Ishikawa (cell line): ENCODE measurements at regions not wholly inside any gene's neighbourhood (a gene's known extent, or its start where the extent isn't known, plus 50 kb on each side); places are given as distances from the start of the nearest gene placed in this dataset.

ENCODE experiments used
- CEBPB ChIP-seq: IDR thresholded peaks from 2 replicates; pipeline ENCODE4 v1.6.1; 2012
- CREB1 ChIP-seq: IDR thresholded peaks from 2 replicates; pipeline ENCODE4 v1.6.1; 2012; ENCODE audit warnings: low read depth
- EGR1 ChIP-seq: IDR thresholded peaks from 2 replicates; pipeline ENCODE4 v1.6.1; 2012
- EP300 ChIP-seq: IDR thresholded peaks from 2 replicates; pipeline ENCODE4 v1.6.1; 2012; ENCODE audit warnings: borderline replicate concordance
- RAD21 ChIP-seq: IDR thresholded peaks from 2 replicates; pipeline ENCODE4 v1.6.1; 2012; ENCODE audit warnings: low read depth
- TAF1 ChIP-seq: IDR thresholded peaks from 2 replicates; pipeline ENCODE4 v1.6.1; 2012; ENCODE audit warnings: low read depth, mild to moderate bottlenecking
- TCF12 ChIP-seq: IDR thresholded peaks from 2 replicates; pipeline ENCODE4 v1.6.1; 2012; ENCODE audit warnings: low read depth
- USF1 ChIP-seq: IDR thresholded peaks from 2 replicates; pipeline ENCODE4 v1.6.1; 2012
- TF ChIP-seq, protein P1 (sequence below): IDR thresholded peaks from 2 replicates; pipeline ENCODE4 v1.6.1; 2012; ENCODE audit warnings: low read depth, mild to moderate bottlenecking
- TF ChIP-seq, protein P2 (sequence below): IDR thresholded peaks from 2 replicates; pipeline ENCODE4 v1.6.1; 2012

DNA sequence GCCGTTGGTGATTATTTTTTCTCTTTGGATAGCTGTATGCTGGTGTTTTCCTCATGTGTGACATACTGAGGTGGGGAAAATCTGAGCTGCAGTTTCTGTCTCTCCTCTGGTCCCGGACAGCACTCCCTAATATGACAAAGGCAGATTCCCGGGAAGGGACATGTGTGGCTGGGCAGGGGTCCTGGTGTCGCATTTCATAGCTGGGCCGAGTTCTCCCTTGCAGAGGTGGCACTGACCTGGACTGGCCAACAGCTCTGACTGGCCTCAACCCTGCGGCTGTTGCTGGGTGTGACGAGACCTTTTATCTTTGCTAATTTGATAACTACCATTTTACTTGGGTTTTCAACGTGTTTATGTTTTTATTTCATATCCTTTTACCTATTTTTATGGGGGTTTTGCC is 248.6 kb upstream of the TCERG1L start:
- TF ChIP-seq TAF1 (no peak), EP300 (no peak), CEBPB (no peak), RAD21 (no peak), CREB1 (no peak), EGR1 (no peak), TCF12 (no peak), USF1 (no peak)
- TF ChIP-seq, protein P1, sequence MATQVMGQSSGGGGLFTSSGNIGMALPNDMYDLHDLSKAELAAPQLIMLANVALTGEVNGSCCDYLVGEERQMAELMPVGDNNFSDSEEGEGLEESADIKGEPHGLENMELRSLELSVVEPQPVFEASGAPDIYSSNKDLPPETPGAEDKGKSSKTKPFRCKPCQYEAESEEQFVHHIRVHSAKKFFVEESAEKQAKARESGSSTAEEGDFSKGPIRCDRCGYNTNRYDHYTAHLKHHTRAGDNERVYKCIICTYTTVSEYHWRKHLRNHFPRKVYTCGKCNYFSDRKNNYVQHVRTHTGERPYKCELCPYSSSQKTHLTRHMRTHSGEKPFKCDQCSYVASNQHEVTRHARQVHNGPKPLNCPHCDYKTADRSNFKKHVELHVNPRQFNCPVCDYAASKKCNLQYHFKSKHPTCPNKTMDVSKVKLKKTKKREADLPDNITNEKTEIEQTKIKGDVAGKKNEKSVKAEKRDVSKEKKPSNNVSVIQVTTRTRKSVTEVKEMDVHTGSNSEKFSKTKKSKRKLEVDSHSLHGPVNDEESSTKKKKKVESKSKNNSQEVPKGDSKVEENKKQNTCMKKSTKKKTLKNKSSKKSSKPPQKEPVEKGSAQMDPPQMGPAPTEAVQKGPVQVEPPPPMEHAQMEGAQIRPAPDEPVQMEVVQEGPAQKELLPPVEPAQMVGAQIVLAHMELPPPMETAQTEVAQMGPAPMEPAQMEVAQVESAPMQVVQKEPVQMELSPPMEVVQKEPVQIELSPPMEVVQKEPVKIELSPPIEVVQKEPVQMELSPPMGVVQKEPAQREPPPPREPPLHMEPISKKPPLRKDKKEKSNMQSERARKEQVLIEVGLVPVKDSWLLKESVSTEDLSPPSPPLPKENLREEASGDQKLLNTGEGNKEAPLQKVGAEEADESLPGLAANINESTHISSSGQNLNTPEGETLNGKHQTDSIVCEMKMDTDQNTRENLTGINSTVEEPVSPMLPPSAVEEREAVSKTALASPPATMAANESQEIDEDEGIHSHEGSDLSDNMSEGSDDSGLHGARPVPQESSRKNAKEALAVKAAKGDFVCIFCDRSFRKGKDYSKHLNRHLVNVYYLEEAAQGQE, result no peak
- TF ChIP-seq, protein P2, sequence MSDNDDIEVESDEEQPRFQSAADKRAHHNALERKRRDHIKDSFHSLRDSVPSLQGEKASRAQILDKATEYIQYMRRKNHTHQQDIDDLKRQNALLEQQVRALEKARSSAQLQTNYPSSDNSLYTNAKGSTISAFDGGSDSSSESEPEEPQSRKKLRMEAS, result no peak
